ENCODE measurements at regions not wholly inside any gene's neighbourhood (a gene's known extent, or its start where the extent isn't known, plus 50 kb on each side); places are given as distances from the start of the nearest gene placed in this dataset.

DNA sequence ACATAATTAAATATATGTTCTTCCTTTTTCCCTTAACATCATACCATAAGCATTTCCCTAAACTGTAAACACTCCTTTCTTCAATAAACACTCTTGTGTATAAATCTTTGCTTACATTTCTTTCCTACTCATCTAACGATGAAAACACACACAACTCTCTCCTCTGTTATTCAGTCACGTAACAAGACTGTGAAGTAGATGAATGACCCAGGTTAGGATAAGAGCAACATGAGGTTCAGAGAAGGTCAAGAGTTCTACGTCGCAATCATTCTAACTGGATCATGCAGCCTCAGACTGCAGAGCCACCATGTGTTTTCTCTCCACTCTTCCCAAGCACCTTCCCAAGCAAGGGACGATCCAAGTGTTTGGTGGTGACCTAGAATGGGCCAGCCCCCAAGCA, 70.5 kb upstream of the SPTLC1 start:
- no peak for DNase-seq

- DNase-seq = no peak
Measured at GRCh38 chr9:92185096-92185495, 69.9 kb upstream of the SPTLC1 start.

DNA sequence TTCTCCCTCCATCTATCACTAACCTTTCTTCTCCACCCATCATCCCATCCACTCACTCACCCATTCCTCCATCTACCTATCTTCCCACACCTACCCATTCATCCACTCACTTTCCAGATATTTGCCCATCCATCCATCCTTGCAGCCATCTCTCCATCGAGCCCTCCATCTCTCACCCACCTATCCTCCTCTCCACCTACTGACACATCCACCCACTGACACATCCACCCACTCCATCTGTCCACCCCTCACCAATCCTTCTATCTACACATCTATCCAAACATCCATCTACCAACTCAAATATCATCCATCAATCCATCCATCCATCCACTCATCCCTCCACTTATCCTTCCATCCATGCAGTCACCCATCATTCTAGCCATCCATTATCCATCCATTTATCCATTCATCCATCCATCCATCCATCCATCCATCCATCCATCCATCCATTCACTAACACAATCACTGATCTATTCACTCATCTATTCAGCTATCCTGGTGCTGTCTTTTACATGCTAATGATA, 68.9 kb upstream of the SPTLC1 start:
- DNase-seq = no peak

DNA sequence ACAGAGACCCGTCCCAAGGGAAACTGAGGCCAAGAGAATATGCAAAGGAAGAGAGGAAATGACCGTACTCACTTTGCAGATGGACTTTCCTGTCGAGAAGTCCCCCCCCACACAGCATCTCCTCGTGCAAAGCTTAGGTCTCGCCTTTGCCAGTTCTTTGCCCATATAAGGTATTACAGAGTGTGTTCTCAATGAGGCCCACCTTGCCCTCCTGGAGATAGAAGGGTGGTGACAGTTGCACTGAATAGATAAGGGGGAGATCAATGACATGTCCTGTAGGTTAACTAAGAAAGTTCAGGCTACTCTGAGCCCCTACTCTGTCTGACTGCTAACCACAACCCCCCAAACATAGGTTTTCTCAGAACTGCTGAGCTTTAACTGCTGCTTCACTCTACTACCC, 68.2 kb upstream of the SPTLC1 start:
- no peak for DNase-seq

GRCh38 chr9:92181296-92181695, 66.1 kb upstream of the SPTLC1 start:
- DNase-seq = no peak

GRCh38 chr9:92180669-92181181, 65.5 kb upstream of the SPTLC1 start:
- no peak for DNase-seq

- no peak for DNase-seq
Measured at GRCh38 chr9:92180002-92180400, 64.8 kb upstream of the SPTLC1 start.

GRCh38 chr9:92179286-92180001, 64.2 kb upstream of the SPTLC1 start:
- DNase-seq = no peak

GRCh38 chr9:92177591-92177990, 62.4 kb upstream of the SPTLC1 start:
- DNase-seq = no peak

GRCh38 chr9:92176800-92177185, 61.6 kb upstream of the SPTLC1 start:
- DNase-seq = no peak

DNA sequence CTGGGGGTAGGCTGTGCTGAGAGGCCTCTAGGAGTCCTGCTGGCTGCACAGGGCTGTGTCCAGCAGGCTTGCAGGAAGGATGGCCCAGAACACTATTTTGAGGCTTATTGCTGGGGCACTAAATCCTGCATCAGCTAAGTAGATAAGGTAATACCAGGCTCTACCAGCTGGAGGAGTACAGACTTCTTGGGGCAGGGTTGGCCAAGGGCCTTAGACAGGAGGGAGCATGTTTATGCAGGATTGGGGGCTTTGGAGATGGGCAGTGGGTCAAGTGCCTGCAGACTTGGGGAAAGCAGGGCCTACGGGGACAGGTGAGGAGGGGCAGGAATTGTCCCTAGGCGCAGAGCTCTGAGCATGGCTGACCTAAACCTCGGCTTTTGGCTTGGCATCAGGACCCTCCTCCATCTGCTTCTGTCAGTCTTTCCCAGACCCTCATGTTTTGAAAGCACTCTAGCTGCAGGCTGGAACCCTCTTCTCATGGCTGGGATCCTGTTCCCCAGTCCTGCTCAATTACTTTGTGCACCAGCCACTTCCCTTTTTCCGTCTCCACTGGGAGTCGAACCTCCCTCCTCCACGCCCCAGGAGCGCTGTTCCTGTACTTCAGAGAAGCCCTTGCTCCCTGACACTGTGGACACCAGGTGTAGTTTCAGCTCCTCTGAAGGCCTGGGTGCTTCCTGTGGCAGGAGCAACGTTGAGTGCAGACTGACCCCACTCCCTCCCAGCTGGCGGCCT, 61.0 kb upstream of the SPTLC1 start:
- no peak for DNase-seq

GRCh38 chr9:92175441-92175840, 60.2 kb upstream of the SPTLC1 start:
- DNase-seq = no peak

DNA sequence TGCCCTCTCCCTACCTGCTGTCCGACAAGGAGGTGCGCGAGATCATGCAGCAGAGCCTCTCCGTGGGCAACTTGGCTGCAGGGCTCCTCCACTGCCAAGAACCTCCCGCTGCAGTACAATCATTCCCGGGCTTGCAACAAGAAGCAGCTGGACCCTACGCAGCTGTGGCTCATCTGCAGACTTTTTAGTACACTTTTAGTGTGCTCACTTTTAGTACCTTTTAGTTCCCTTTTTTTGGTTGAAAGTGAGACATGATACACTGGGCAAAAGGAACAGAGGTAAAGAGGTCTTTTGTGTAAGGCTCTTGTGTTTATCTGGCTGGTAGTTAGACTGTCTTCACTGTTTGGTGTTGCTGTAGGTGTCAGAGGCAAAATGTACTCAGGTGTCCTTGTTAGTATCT, 58.1 kb upstream of the SPTLC1 start:
- no peak for DNase-seq

DNA sequence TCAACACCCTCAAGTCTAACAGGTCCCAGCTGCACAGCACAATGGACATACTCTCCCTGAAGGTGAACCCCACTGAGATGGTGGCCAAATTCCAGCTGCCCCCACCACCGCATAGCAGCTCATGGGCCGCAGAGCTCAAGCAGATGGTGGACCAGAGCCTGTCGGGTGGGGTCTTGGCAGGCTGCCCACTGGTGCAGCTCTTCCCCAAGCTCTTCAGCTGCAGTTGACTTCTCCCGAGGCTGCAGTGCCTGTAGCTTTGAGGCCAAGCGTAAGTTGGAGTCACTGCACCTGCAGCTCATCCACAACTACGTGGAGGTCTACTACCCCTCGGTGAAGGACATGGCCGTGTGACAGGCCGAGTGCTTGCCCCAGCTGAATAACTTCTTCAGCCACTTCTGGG, 56.6 kb upstream of the SPTLC1 start:
- DNase-seq = no peak

GRCh38 chr9:92171281-92171680, 56.1 kb upstream of the SPTLC1 start:
- no peak for DNase-seq

DNA sequence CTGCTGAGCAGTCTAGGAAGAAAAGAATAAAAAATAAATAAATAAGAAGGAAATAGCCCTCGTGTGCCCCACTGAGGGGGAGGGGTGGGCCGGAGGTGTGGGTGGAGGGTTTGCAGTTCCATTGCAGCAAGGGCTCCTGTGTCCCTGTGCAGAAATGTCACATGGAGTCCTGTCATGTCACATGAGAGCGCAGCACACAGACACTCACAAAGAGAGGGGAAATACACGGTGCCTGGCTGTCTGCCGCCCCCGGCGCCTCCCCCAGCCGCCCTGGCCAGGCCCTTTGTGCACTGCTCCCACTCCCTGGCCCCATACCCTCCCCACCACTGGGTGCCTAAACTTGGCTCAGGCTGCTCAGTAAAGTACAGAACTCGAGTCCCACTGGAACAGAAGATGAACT, 55.6 kb upstream of the SPTLC1 start:
- no peak for DNase-seq

GRCh38 chr9:92165484-92165883, 50.3 kb upstream of the SPTLC1 start:
- no peak for DNase-seq
